ENCODE measurements at regions not wholly inside any gene's neighbourhood (a gene's known extent, or its start where the extent isn't known, plus 50 kb on each side); places are given as distances from the start of the nearest gene placed in this dataset.

DNA sequence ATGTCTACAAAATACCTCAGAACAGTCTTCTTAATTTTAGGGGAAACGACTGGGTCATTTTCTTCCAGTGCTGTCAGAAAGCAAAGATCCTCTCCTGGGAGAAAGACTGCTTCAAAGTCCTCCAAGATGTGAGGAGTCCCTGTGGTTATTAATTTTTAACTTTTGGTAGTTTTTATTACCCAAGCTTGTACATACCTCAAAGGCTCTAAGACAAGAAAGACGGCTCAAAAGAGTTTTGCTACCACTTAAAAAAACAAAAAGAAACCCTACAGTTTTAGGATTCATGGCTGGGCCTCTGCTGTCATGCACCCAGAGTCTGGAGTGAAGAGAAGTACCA lies 56.1 kb upstream of the APCDD1L start:
- Histone ChIP-seq H3K4me1 (ENCODE audit: control insufficient read depth in 1 of 2, extremely low read depth in 1 of 2, insufficient read depth in 2 of 2, low read length in 2 of 2) (peaks cover 0 to 6% of the 10 kb centered on the region in 2 experiments), H3K27ac (ENCODE audit: low read length) (no peak overlapping the region), H3K4me3 (ENCODE audit: control insufficient read depth in 1 of 2, extremely low read depth in 1 of 2, low read length in 1 of 2) (no peak overlapping the region), H3K36me3 (ENCODE audit: control insufficient read depth in 2 of 2, extremely low read depth in 1 of 2, insufficient read depth in 1 of 2, low read length in 1 of 2) (no peaks in the 10 kb centered on the region), H3K27me3 (replicated peaks in 1 of 2; ENCODE audit: control insufficient read depth in 2 of 2, extremely low read depth in 1 of 2, insufficient read depth in 2 of 2, low read length in 1 of 2) (peaks cover 3 to 37% of the 10 kb centered on the region in 2 experiments), H3K9me3 (no peaks in the 10 kb centered on the region)
- Mint-ChIP-seq H3K9me3 (no peaks in the 10 kb centered on the region), H3K27ac (no peak overlapping the region), H3K4me1 (peaks cover 0 to 17% (median 13%) of the 10 kb centered on the region in 3 donors), H3K36me3 (no peaks in the 10 kb centered on the region), H3K4me3 (no peak overlapping the region), H3K27me3 (peaks cover 12 to 20% of the 10 kb centered on the region in 2 donors)
- no CpG with 5 or more reads among the region's 2 CpGs for WGBS (ENCODE audit: insufficient coverage)
- DNase-seq (no peak), ATAC-seq (replicated peaks in 1 of 4) (no peak)
- POLR2A ChIA-PET: no interaction called here
- CTCF ChIA-PET: no interaction called here

DNA sequence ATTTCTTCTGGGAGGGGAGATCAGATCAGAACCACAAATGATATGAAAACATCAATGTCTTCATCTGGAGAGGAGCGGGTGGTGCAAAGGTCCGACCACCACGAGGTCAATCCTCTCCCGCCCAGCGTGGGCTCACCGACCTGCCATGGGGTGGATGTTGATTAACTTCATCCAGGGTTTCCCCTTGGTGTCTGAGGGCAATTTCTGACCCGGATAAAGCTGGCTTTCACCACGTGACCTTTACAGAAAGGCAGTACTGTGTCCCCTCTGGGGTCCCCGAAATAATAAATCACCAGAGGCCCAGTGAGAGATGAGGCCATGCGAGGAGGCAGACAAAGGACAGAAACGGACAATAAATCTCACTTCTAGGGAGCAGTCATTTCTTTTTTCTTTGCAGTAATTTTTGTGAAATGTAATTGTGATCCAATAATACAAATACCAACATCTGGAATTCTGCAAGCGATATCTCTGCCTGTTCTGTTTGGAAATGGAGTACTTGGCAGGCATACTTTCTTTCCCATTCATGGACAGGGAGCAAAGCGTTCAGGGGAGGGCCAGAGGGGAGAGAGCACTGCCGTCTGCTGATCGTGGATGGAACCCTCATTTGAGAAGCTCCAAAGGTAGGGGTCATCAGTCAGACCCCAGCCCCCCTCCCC lies 55.1 kb upstream of the APCDD1L start:
- peaks cover 12 to 20% of the 10 kb centered on the region in 2 donors for H3K27me3 Mint-ChIP-seq
- H3K36me3 Mint-ChIP-seq: no peaks in the 10 kb centered on the region
- Histone ChIP-seq H3K4me3 (ENCODE audit: control insufficient read depth in 1 of 2, extremely low read depth in 1 of 2, low read length in 1 of 2) (no peak overlapping the region), H3K27me3 (replicated peaks in 1 of 2; ENCODE audit: control insufficient read depth in 2 of 2, extremely low read depth in 1 of 2, insufficient read depth in 2 of 2, low read length in 1 of 2) (peaks cover 3 to 32% of the 10 kb centered on the region in 2 experiments), H3K9me3 (no peaks in the 10 kb centered on the region), H3K4me1 (ENCODE audit: control insufficient read depth in 1 of 2, extremely low read depth in 1 of 2, insufficient read depth in 2 of 2, low read length in 2 of 2) (peaks cover 0 to 6% of the 10 kb centered on the region in 2 experiments), H3K27ac (ENCODE audit: low read length) (no peak overlapping the region), H3K36me3 (ENCODE audit: control insufficient read depth in 2 of 2, extremely low read depth in 1 of 2, insufficient read depth in 1 of 2, low read length in 1 of 2) (no peaks in the 10 kb centered on the region)
- POLR2A ChIA-PET: no interaction called here
- CTCF ChIA-PET: no interaction called here
- H3K27ac Mint-ChIP-seq: no peak overlapping the region
- no peak for DNase-seq
- no peak overlapping the region for H3K4me3 Mint-ChIP-seq
- no peaks in the 10 kb centered on the region for H3K9me3 Mint-ChIP-seq
- 73% methylated on average over 6 of the region's 15 CpGs for WGBS (ENCODE audit: insufficient coverage)
- ATAC-seq (replicated peaks in 1 of 4): no peak
- H3K4me1 Mint-ChIP-seq: peaks cover 0 to 17% (median 13%) of the 10 kb centered on the region in 3 donors

DNA sequence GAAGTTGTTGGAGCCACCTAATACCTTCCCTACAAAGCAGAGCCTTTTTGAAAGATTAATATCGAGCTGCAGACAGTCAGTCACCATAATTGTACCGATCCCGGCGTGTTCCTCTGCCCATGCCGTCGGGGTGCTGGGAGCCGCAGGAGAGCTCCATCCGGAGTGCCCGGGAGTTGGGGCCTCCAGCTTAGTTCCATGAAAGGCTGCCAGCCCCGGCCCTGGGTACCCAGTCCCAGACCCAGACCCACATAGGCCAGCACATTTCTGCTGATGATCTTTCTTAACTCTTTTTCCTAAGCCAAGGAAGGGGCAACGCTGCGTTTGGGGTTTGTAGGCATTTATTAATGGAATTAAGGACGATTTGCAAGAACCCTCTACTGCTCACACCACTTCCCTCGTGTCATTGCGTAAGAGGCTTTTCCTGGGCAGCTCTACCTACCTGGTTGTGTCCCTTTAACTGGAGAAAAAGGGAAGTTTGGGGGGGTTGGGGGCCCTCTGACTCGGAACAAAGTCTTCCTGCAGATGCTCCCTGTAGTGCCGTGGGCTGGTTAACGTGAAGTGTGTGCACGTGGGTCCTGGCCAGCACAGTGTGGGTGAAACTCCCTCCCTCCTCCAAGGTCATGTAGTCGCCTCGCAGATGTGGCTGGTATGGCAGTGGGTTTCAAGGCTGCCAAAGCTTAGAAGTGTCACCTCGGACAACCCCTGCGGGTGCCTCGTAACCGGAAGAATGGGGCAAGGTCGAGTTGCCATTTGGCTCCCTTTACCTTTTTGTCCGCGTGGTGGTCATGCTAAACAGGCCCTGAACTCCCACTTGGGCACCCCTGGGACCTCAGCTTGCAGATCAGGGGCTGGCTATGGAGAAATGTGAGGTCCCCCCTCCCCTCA lies 54.3 kb upstream of the APCDD1L start:
- Mint-ChIP-seq H3K4me1 (peaks cover 0 to 17% (median 13%) of the 10 kb centered on the region in 3 donors), H3K27ac (no peak overlapping the region), H3K9me3 (no peaks in the 10 kb centered on the region), H3K27me3 (peaks cover 7 to 17% of the 10 kb centered on the region in 2 donors), H3K36me3 (no peaks in the 10 kb centered on the region), H3K4me3 (no peak overlapping the region)
- H3K27ac ChIP-seq (ENCODE audit: low read length): no peak overlapping the region
- CTCF ChIA-PET: no interaction called here
- ATAC-seq (replicated peaks in 1 of 4) (no peak), DNase-seq (no peak)
- no peaks in the 10 kb centered on the region for H3K9me3 ChIP-seq
- H3K4me3 ChIP-seq (ENCODE audit: control insufficient read depth in 1 of 2, extremely low read depth in 1 of 2, low read length in 1 of 2): no peak overlapping the region
- H3K4me1 ChIP-seq (ENCODE audit: control insufficient read depth in 1 of 2, extremely low read depth in 1 of 2, insufficient read depth in 2 of 2, low read length in 2 of 2): peaks cover 0 to 6% of the 10 kb centered on the region in 2 experiments
- whole genome bisulfite sequencing (ENCODE audit: insufficient coverage): 82% methylated on average over 13 of the region's 28 CpGs
- no peaks in the 10 kb centered on the region for H3K36me3 ChIP-seq (ENCODE audit: control insufficient read depth in 2 of 2, extremely low read depth in 1 of 2, insufficient read depth in 1 of 2, low read length in 1 of 2)
- H3K27me3 ChIP-seq (replicated peaks in 1 of 2; ENCODE audit: control insufficient read depth in 2 of 2, extremely low read depth in 1 of 2, insufficient read depth in 2 of 2, low read length in 1 of 2): peaks cover 3 to 32% of the 10 kb centered on the region in 2 experiments
- POLR2A ChIA-PET: no interaction called here

DNA sequence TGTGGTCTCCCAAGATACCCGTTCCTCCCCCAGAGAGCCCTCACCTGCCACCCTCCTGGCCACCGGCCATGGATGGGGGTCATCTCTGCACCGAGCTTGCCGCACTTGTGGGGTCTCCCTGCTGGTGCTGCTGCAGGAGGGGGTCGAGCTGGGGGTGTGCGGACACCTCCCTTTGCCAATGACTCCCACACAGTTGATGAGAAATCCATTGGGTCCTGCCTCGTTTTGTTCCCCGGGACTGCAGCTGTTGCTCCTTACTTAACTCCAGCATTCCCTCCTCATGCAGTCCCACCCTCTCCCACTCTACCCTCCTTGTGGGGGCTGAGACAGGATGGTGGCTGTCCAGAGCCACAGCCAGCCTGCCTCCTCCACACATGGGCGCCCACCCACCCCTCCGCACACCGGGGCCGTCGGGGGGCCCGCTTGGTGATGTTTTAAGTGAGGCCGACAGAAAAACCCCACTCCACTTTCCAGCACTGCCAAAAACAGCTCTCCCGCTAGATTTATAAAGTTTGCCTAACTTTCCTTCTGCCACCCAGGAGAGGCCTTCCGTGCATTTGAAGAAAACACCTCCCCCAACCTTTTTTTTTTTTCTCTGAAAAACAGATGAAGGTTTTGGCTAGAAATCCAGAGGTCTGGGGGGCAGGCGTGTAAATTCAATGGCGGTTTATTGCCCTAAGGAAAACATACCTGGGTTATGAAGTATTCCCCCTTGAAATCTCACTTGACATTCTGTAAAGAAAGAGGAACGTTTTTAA lies 53.5 kb upstream of the APCDD1L start:
- no peak overlapping the region for H3K4me3 ChIP-seq (ENCODE audit: control insufficient read depth in 1 of 2, extremely low read depth in 1 of 2, low read length in 1 of 2)
- H3K9me3 ChIP-seq: no peaks in the 10 kb centered on the region
- ChIA-PET CTCF (interaction anchor here in 1 of 2 donors (0.6 kb wide), 1 partner anchor 330 kb away, joined by 3 read pairs; no protein-coding TSS in a partner anchor), POLR2A (no interaction called here)
- ATAC-seq (replicated peaks in 1 of 4) (no peak), DNase-seq (no peak)
- H3K27me3 ChIP-seq (replicated peaks in 1 of 2; ENCODE audit: control insufficient read depth in 2 of 2, extremely low read depth in 1 of 2, insufficient read depth in 2 of 2, low read length in 1 of 2): peaks cover 3 to 32% of the 10 kb centered on the region in 2 experiments
- no peak overlapping the region for H3K27ac Mint-ChIP-seq
- no peaks in the 10 kb centered on the region for H3K36me3 Mint-ChIP-seq
- peaks cover 7 to 14% of the 10 kb centered on the region in 2 donors for H3K27me3 Mint-ChIP-seq
- H3K4me1 Mint-ChIP-seq: peaks cover 0 to 17% (median 13%) of the 10 kb centered on the region in 3 donors
- peaks cover 0 to 1% (median 0%) of the 10 kb centered on the region in 3 donors for H3K9me3 Mint-ChIP-seq
- WGBS (ENCODE audit: insufficient coverage): 92% methylated on average over 4 of the region's 20 CpGs
- H3K4me3 Mint-ChIP-seq: no peak overlapping the region
- no peak overlapping the region for H3K27ac ChIP-seq (ENCODE audit: low read length)
- peaks cover 0 to 6% of the 10 kb centered on the region in 2 experiments for H3K4me1 ChIP-seq (ENCODE audit: control insufficient read depth in 1 of 2, extremely low read depth in 1 of 2, insufficient read depth in 2 of 2, low read length in 2 of 2)
- H3K36me3 ChIP-seq (ENCODE audit: control insufficient read depth in 2 of 2, extremely low read depth in 1 of 2, insufficient read depth in 1 of 2, low read length in 1 of 2): no peaks in the 10 kb centered on the region

DNA sequence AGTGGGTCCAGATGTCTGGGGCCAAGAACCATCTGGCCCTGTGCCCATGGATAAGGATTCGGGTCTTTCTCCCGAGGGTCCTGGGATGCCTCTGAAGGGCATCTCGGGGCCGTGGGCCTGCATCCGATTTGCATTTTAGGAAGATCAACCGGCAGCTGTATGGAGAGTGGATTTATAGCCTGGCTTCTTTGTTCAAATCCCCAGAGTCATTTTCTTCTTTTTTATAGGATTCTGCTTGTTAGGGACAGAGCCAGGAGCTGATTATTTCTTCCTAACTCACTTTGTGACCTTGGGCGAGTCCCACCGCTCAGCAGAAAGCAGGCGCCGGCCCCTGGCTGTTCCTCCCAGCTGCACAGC lies 52.9 kb upstream of the APCDD1L start:
- ChIA-PET CTCF (interaction anchor here in 1 of 2 donors (0.6 kb wide), 1 partner anchor 330 kb away, joined by 3 read pairs; no protein-coding TSS in a partner anchor), POLR2A (no interaction called here)
- no peaks in the 10 kb centered on the region for H3K9me3 ChIP-seq
- Mint-ChIP-seq H3K9me3 (peaks cover 0 to 2% (median 0%) of the 10 kb centered on the region in 3 donors), H3K27me3 (peaks cover 7 to 14% of the 10 kb centered on the region in 2 donors), H3K27ac (no peak overlapping the region), H3K4me3 (no peak overlapping the region), H3K4me1 (peaks cover 0 to 17% (median 13%) of the 10 kb centered on the region in 3 donors), H3K36me3 (no peaks in the 10 kb centered on the region)
- DNase-seq: no peak
- 93% methylated on average over 9 of the region's 10 CpGs for WGBS (ENCODE audit: insufficient coverage)
- peaks cover 3 to 32% of the 10 kb centered on the region in 2 experiments for H3K27me3 ChIP-seq (replicated peaks in 1 of 2; ENCODE audit: control insufficient read depth in 2 of 2, extremely low read depth in 1 of 2, insufficient read depth in 2 of 2, low read length in 1 of 2)
- no peak overlapping the region for H3K4me3 ChIP-seq (ENCODE audit: control insufficient read depth in 1 of 2, extremely low read depth in 1 of 2, low read length in 1 of 2)
- H3K36me3 ChIP-seq (ENCODE audit: control insufficient read depth in 2 of 2, extremely low read depth in 1 of 2, insufficient read depth in 1 of 2, low read length in 1 of 2): no peaks in the 10 kb centered on the region
- ATAC-seq (replicated peaks in 1 of 4): no peak
- no peak overlapping the region for H3K27ac ChIP-seq (ENCODE audit: low read length)
- H3K4me1 ChIP-seq (ENCODE audit: control insufficient read depth in 1 of 2, extremely low read depth in 1 of 2, insufficient read depth in 2 of 2, low read length in 2 of 2): peaks cover 0 to 6% of the 10 kb centered on the region in 2 experiments

DNA sequence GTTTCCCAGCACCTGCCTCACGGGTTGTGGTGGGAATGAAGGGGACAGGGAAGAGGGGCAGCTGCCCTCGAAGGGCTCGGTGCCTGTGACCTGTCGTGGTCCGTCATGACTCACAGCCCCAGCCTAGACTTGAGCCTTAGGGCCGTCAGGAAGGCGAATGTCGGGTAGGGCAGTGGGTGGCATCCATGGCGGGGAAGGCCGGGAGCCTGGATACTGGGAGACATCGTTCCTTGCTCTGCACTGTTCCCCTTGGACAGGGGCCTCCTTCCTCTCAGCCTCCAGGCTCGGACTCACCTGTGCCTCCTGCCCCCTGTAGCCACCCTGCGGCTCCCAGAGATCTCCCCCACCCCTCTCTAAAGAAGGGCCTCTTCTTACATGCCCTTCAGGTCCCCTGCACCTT lies 52.2 kb upstream of the APCDD1L start:
- H3K36me3 Mint-ChIP-seq: no peaks in the 10 kb centered on the region
- peaks cover 0 to 2% (median 0%) of the 10 kb centered on the region in 3 donors for H3K9me3 Mint-ChIP-seq
- DNase-seq (no peak), ATAC-seq (replicated peaks in 1 of 4) (no peak)
- H3K4me3 Mint-ChIP-seq: no peak overlapping the region
- CTCF ChIA-PET: no interaction called here
- POLR2A ChIA-PET: no interaction called here
- H3K27me3 Mint-ChIP-seq: peaks cover 7 to 14% of the 10 kb centered on the region in 2 donors
- Histone ChIP-seq H3K27me3 (replicated peaks in 1 of 2; ENCODE audit: control insufficient read depth in 2 of 2, extremely low read depth in 1 of 2, insufficient read depth in 2 of 2, low read length in 1 of 2) (peaks cover 3 to 29% of the 10 kb centered on the region in 2 experiments), H3K4me1 (ENCODE audit: control insufficient read depth in 1 of 2, extremely low read depth in 1 of 2, insufficient read depth in 2 of 2, low read length in 2 of 2) (peaks cover 0 to 6% of the 10 kb centered on the region in 2 experiments), H3K27ac (ENCODE audit: low read length) (no peak overlapping the region), H3K9me3 (no peaks in the 10 kb centered on the region), H3K36me3 (ENCODE audit: control insufficient read depth in 2 of 2, extremely low read depth in 1 of 2, insufficient read depth in 1 of 2, low read length in 1 of 2) (no peaks in the 10 kb centered on the region), H3K4me3 (ENCODE audit: control insufficient read depth in 1 of 2, extremely low read depth in 1 of 2, low read length in 1 of 2) (no peak overlapping the region)
- H3K27ac Mint-ChIP-seq: no peak overlapping the region
- WGBS (ENCODE audit: insufficient coverage): 87% methylated on average over 11 of the region's 13 CpGs
- peaks cover 0 to 17% (median 13%) of the 10 kb centered on the region in 3 donors for H3K4me1 Mint-ChIP-seq

Data from T-cell (primary cell).